HG02642 (cell line): ENCODE measurements at regions not wholly inside any gene's neighbourhood (a gene's known extent, or its start where the extent isn't known, plus 50 kb on each side); places are given as distances from the start of the nearest gene placed in this dataset.

Experiments used
- ATAC-seq: cut with Tn5 transposase; IDR thresholded peaks from one replicate; pipeline ENCODE4 v1.9.1; 2021; ENCODE audit warnings: mild to moderate bottlenecking; ENCODE audit not compliant: unreplicated experiment, poor library complexity

DNA sequence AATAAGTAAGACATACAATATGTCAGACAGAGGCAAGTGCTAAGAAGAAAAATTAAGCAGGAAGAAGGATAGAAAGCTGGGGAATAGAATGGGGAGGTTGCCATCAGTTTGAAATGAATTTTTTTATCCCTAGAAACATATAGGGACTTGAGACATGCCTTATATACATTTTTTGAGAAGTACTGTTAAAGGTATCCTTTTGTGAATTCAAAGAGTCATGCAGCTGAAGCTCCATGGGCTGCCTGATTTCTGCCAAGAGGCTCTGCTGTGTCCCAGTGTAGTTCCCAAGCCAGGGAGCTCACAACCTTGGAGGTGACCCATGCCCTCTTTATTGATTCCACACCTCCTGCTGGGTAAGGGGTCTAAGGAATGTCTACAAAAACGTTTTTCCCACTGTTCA, 564.6 kb upstream of the DIPK2B start:
- no peak for ATAC-seq

DNA sequence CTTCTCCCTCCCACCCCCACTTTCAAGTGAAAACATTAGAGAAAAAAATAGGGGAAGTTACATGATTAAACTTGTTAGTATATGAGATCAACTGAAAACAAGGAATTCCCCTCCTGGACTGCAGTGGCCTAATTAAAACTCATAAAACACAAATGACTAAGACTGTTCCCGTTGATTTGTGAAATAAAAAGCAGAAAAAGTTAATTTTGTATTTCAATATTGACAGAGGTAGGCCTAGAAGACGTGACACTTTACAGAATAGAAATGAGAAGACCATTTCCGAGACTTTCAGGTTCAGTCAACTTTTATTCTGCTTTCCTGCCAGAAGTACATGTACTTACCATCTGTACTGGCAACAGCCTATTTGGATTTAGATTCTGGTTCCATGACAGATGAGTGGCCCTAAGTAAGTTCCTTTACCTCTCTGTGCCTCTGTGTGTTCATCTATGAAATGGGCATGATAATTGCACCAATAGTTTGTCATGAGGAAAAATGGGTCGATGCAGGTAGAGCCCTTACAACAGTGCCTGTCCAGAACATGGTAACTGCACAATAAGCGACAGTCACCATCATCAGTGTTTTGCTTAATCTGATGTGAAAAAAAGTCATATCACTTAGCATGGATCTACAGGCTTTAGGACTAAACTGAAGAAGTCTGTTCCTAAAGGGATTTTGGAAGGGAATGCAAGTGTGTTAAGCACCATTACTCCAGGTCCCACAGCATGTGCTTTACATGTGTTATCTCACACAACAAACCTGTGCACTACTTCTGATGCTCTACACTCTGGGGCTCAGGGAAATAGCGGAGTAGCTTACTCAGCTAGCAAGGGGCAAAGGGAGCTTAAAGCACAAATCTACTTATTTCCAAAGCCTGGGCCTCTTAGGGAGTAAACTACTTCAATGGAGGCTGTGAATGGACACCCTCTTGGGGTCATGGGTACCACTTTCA, 562.3 kb upstream of the DIPK2B start:
- peak; percentile 43 for ATAC-seq

DNA sequence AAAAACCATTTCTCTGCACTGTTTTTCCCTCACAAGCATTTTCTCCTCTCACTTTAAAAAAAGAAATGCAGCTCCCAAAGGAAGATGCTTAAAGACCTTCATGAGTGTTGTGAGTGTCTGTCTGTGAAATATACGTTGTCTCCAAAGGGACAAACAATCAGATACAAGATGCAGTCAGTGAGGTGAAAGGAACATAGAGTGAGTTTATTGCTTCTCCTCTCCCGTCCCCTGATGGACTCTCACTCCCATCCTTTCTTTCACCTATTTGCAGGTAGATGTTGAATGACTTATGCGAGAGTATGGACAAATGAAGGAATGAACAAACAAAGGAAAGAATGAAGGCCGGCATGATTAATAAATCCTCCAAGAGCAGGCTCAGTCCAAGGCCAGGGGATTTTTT, 561.2 kb upstream of the DIPK2B start:
- ATAC-seq, result no peak

DNA sequence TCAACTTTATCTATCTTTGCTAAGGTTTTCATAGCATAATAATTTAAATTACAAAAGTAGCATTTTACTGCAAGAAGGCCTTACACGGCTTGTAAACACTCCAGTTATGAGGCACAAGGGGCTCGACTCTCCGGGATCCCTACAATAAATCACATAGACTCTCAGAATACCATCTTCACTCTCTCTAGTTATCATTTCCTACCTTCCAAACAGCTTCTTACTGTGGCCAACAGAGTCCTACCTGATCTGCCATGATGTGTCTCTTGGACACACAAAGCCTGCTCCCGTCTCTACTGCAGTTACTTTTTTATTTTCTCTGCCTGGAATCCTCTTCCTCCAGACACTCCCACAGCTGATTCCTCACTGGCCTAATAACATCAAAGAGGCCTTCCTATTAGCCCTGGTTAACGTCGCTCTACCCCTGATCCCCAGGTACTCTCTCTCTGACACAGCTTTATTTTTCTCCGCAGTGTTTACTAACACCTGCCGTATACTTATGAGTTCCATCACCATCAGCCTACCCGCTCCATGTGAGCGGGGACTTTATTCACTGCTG, 559.6 kb upstream of the DIPK2B start:
- no peak for ATAC-seq

DNA sequence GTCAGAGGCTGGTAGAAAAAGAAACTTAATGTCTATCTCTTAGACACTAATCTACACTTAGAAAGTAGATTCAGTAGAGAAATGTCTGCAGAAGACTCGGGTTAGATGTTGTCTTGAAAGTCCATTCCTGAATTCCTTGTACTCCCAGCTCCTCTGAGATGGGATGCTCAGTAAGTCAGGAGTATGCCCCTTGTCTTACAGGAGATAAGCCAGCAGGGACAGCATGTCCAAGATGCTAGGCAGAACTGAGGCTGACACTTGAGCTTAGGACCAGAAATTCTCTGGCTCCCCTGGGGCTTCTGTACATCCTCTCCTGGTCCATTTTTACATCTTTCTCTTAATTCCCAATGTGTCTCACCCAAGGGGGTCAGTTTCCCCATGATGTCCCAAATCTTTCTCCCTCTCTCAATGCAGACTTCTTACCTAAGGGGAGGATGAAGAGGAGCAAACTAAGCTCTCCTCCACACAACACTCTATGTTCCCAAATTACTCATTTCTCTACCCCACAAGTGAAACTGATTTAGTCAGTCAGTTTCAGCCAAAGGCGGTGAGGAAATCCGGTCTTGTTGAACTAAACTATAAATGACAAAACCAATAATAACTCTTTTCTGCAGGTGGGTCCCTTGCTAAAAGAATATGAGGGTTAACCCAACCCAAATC, 558.2 kb upstream of the DIPK2B start:
- ATAC-seq, result peak; percentile 68

DNA sequence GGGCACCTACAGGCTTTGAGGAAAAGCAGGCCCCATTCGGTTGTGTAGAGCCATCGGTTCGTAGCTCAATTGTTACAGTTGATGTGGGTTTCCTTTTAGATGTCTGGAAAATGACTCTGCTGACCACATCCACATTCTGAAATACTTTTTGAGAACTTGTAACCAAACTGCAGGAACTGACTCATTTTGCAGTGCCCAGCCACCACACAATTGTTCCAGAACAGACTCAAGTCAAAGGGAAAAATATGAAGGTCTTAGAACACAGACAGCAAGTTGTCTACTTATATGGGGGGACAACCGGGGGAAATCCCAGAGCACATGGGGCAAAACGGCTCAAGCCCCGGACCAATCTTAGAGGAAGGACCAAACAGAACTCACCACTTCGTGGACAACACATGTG, 557.6 kb upstream of the DIPK2B start:
- ATAC-seq, result peak; percentile 42

DNA sequence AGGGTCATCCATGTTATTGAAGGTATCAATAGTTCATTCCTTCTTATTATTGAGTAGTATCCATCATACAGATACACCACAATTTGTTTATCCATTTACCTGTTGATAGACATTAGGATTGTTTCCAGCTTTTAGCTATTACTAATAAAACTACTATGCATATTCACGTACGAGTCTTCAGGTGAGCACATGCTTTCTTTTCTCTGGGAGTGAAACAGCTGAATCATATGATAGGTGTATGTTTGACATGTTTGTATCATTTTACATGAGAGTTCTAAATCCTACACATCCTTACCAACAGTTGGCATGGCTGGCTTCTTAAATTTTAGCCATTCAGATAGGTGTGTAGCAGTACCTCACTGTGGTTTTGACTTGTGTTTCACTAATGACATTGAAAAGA, 556.6 kb upstream of the DIPK2B start:
- no peak for ATAC-seq

DNA sequence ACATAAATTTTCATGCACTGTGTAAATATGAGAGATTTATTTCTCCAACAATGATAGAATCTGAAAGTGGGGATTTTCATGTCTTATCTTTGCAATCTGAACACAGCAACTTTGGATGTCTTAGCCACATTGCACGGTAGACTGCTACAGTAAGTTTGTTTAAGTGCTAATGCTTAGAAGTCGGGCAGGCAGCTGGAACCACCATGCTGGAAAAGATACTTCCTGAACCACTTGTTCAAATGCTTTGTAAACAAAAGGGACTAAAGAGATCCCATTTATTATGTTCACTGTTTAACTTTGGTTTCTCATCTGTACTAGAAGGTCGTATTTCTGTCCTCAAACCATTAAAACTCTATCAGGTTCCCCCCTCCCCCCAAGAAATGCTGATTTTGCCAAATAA, 555.9 kb upstream of the DIPK2B start:
- ATAC-seq, result no peak

DNA sequence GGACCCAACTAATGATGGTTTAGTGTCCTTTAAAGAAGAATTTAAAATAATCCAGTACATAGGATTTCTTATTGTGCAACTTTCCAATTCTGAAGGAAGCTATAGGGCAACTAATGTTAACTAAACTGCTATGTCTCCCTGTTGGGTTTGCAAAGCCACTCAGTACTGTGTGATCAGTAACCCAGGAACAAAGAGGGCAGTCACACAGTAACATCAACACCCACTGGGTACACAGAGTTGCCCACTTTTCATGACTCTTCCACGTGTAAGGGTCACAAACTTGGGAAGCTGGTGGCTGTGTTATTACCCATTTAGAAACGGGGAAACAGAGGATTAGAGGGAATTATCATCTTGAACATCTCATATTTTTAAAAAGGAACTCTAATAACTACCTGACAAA, 555.0 kb upstream of the DIPK2B start:
- no peak for ATAC-seq

DNA sequence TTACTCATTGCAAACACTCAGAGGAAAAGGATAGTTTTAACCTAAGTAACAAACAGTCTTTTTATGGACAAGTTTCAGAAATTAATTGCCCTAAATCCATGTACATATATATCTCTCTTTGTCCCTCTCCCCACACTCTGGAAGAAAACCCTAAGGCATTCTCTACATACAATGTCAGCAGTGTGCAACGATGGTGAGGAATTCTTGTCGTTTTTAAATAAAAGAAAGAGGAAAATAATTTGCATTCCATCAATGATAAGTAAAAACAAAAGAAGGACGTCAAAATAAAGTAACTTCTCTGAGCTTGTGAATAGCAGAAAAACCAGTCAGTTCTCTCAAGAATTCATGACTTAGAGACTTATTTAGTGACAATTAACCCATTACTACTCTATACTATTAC, 550.5 kb upstream of the DIPK2B start:
- ATAC-seq, result no peak

DNA sequence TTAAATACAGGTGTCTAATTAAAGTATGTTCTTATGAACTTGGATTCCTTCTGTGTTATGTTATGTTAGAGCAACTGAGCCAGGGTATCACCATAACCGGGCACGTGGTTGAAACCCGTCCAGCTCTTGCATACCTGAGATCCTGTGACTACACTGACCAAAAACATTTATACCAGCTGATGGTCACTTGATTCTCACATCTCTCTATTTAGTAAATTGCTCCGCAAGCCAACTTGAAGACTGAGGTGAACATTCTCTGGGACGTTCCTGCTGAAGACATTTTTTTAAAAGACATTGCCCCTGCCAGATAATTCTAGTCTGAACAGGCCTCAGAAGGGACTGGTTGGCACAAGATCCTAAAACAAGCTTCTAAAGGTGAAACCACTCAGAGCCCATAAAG, 550.0 kb upstream of the DIPK2B start:
- ATAC-seq, result no peak

DNA sequence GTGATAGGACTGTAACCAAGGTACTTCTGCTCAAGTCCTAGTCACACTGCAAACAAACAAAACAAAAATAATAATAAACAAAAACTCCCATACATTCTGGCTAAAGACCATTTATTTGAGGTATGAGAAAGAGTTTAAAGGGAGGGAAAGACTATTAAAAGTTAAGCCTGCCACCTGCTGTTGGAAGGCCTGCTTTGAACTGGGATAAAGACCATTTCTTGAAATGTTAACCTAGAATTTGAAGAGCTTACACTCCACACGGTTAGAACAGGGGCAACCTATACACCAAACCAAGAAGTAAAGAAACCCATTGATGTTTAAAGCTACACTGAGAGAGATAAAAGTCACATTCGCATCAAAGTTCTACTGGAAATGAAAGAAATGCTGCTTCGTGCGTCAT, 548.7 kb upstream of the DIPK2B start:
- ATAC-seq, result no peak

DNA sequence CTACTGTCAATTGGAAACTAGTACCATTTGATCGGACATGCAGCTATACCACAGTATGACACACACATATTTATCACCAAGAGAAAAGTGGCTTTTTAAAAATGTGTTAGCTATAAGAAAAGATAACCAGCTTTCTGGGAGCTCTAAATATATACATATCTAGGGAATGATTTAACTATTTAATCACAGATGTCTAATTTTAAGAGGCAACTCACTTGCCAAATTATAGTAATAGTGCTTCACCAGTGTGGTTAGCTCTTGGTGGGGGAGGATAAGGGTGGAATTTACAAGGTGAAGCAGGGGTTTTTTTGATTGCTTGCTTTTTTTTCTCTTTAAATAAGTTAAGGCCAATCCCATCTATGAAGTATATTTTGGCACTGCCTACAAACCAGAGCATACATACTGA, 547.7 kb upstream of the DIPK2B start:
- no peak for ATAC-seq

DNA sequence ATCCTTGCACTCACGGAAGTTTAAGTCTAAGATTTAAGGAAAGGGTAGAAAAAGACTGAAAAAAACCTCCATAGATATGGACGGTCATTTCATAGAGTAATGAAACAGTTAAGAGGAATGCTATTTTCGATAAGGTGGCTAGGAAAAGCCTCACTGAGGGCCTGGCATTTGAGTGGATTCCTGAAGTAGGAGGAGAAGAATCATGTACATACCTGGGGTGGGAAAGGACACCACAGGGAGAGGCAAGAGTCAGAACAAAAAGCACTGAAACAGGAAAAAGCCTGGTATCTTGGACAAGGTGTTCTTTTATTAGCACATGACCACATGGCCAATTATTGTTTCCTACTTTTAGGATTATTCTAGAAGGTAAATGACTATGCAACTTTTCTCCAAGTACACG, 547.2 kb upstream of the DIPK2B start:
- no peak for ATAC-seq

DNA sequence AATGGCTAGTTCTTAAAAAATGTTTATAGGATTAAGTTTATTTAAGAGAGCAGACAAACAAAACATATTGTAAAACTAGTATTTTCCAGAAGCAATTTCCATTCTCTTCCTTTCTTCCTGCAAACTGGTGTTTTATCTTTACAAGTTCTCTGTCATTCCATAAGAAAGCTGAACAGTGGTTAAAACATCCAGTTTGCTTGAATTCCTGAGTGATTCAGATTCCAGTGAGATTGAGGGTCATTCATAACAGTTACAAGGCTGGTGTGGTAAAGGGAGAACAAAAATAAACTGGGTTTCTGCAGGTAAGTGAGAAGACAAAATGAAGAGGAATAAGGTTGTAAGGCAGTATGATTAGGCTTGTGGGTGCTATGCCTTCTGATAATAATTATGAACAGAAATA, 544.8 kb upstream of the DIPK2B start:
- no peak for ATAC-seq

DNA sequence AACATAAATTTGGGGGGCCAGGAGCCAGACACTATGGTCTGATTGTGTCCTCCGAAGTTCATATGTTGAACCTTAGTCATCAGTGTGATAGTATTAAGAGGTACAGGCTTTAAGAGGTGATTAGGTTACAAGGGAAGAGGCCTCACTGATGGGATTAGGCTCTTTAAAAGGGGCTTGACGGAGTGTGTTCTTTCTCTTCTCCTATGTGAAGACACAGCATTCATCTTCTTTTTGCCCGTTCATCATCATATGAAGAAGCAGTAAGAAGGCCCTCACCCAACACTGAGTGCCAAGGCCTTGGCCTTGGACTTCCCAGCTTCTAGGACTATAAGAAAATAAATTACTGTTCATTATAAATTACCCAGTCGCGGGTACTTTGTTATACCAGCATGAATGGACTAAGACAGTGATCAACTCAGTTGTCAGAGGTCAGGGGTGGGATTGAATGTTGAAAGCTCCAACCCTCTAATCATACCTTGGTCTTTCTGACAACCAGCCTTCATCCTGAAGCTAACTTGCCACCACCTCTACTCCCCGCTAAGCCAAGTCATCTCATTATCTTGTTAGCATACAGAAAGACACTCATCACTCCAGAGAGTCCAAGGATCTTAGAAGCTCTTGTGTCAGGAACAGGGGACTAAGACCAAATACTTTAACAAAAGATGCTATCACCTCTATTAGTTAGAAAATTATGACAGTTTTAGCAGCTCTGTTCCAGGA, 543.4 kb upstream of the DIPK2B start:
- ATAC-seq, result no peak

DNA sequence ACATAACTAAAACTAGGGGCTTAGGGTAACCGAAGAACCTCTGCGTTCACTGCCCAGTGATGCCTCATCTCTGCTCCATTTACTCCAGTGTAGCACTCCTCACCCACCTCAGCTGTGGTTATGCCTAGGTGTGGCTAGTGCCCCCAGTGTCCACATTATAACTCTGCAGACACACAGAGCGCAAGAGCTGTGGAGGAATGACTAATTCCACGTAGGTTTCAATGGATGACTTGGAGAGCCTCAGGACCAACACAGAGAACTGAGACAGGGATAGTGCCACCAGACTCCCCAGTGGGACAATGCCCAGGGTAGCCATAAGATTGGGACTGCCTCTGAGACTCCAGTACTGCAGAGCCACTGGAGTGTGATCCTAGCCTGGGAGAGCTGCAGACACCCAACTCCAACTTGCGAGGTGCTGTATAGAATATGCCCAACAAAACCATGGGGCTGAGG, 542.4 kb upstream of the DIPK2B start:
- ATAC-seq, result no peak

DNA sequence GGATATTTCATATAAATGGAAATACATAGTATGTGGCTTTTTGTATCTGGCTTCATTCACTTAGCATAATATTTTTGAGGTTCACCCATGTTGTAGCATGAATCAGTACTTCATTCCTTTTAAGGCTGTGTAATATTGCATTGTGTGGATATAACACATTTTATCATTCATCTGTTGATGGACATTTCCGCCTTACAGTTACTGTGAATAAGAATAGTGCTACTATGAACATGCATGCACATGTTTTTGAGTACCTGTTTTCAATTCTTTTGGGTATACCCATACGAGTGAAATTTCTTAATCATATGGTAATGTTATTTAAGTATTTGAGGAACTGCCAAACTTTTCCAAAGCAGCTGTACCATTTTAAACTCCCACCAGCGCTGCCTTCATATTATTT, 539.6 kb upstream of the DIPK2B start:
- no peak for ATAC-seq

DNA sequence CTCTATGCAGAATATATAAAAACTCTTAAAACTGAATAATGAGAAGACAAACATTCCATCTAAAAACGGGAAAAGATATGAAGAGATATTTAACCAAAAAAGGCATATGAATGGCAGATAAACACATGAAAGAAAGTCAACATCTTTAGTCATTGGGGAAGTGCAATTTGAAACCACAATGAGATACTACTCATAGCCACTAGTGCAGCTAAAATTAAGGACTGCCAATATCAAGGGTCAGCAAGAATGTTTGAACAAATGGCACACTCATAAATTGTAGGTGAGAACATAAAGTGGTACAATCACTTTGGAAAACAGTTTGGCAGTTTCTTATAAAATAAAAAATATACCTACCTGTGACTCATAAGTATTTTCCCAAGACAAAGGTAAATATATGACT, 534.9 kb upstream of the DIPK2B start:
- no peak for ATAC-seq

DNA sequence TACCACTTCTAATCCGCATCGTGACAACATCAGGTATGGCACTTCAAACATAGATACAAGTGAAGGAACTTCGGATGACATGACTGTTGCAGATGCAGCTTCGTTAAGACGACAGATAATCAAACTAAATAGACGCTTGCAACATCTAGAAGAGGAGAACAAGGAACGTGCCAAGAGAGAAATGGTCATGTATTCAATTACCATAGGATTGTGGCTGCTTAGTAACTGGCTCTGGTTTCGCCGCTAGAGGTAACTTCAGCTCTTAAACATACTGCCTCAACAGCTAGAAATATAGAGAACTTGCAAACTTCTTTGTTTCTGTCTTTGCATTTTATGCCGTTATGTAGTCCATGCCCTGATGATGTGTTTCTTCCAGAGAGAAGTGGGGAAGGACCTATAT, 530.8 kb upstream of the DIPK2B start:
- no peak for ATAC-seq

DNA sequence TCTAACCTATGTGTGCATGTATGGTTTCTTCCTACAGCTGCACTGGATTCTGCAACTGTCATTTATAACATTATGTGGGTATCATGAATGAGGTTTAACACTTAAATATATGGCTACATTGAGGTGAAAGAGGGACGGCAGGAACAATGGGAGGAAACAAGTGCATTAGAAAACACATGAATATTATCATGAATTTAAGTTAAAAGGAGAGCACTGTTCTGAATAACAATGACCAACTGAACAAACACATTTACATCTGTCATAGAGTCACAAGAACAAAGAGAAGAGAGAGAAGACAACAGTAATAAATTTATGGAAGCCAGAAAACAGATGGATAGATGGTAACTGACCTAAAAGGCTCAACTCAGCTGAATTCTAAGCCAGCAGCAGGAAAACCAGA, 527.1 kb upstream of the DIPK2B start:
- ATAC-seq, result no peak
